GM12878 (cell line): ENCODE measurements at regions not wholly inside any gene's neighbourhood (a gene's known extent, or its start where the extent isn't known, plus 50 kb on each side); places are given as distances from the start of the nearest gene placed in this dataset.

Source experiments
- CBX3 ChIP-seq: fragments of 200-600 bp; sonication (generic); IDR thresholded peaks from 2 replicates; pipeline ENCODE4 v1.6.1; 2016; ENCODE audit warnings: low read depth, borderline replicate concordance
- CREB1 ChIP-seq: IDR thresholded peaks from 2 replicates; pipeline ENCODE4 v1.6.1; 2012; ENCODE audit warnings: low read depth, mild to moderate bottlenecking, inconsistent platforms
- NR2C1 ChIP-seq: fragments of 450-650 bp; IDR thresholded peaks from 2 replicates; pipeline ENCODE4 v1.6.1; 2017; ENCODE audit warnings: antibody characterized with exemption, mild to moderate bottlenecking, moderate library complexity

- TF ChIP-seq CBX3 (no peak), NR2C1 (no peak), CREB1 (no peak)
Measured at GRCh38 chr14:98301681-98302080, 970.3 kb downstream of the BCL11B start.
